IPS DF 6.9 (cell line): ENCODE measurements at regions not wholly inside any gene's neighbourhood (a gene's known extent, or its start where the extent isn't known, plus 50 kb on each side); places are given as distances from the start of the nearest gene placed in this dataset.
"Not testable (repeated sequence)": the region's sequence is repeated elsewhere in the genome, so short reads cannot be mapped to it uniquely, and the experiment has no call there.

Experiments
- DNase-seq: peaks from one replicate; pipeline ENCODE4 v3.0.0-alpha.2; 2013; ENCODE audit warnings: low read depth, low spot score
- H3K27ac ChIP-seq: one replicate; pipeline ENCODE4 v1.5.1; 2013; ENCODE audit warnings: low read length, control low read depth
- H3K27me3 ChIP-seq: 2 replicates; pipeline ENCODE4 v1.6.1; 2013; ENCODE audit warnings: mild to moderate bottlenecking, low read length; ENCODE audit not compliant: control insufficient read depth, insufficient read depth
- H3K36me3 ChIP-seq: 2 replicates; pipeline ENCODE4 v1.6.1; 2013; ENCODE audit warnings: low read length; ENCODE audit not compliant: control insufficient read depth, insufficient read depth
- H3K4me1 ChIP-seq: 2 replicates; pipeline ENCODE4 v1.6.1; 2013; ENCODE audit warnings: low read length; ENCODE audit not compliant: control insufficient read depth, insufficient read depth
- H3K4me3 ChIP-seq: 2 replicates; pipeline ENCODE4 v1.5.1; 2013; ENCODE audit warnings: mild to moderate bottlenecking, low read length
- H3K9me3 ChIP-seq: 2 replicates; pipeline ENCODE4 v1.6.1; 2013; ENCODE audit warnings: low read length, inconsistent platforms; ENCODE audit not compliant: control insufficient read depth, insufficient read depth
- WGBS: extraction: QIAGEN DNeasy Blood & Tissue Kit; methylation state at CpG from one replicate; pipeline ENCODE4 v1.1.7; 2013; ENCODE audit warnings: mixed read lengths, missing lambda C conversion rate; ENCODE audit not compliant: insufficient read length, insufficient coverage; 5-methylcytosine and 5-hydroxymethylcytosine counted together

DNA sequence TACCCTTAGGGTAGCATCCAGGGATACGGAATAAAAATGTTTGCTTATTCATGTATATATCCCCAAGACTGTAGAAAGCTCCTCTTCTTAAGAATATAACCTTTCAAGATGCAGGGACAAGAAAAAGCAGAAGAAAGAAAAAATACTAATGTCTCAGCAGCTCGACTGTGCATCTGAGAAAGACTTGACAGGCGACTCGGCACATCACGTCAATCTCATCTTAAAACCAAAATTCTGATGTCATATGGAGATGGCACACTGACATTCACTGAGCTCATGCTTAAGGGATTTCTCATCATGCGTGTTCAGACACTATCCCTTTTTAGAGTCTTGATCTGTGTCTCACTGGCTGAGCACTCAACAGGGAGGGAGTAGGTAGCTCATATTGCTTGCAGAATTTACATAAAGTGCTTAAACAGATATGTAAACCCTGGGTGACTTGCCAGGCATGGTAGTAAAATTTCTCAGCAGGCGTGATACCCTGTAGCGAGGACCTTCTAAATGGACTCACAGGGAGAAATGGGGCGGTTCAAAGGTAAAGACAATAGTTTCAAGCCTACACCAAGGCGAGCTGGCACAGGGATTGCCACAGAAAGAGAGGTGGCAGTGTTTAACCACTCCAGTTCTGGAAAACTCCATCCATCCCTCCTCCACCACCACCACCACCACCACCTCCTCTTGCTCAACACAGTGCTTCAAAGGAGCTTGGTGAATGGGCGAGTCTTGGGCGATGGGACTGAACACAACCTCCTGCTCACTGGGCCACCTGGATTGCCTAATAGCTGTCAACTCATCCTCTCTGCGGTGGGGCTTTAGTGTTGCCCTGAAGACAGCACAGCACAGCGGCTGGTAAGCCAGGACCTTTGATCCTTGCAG, 330.5 kb downstream of the TFAP2A start:
- Histone ChIP-seq H3K27ac (no peak overlapping the region), H3K4me3 (no peak overlapping the region), H3K4me1 (no peaks in the 10 kb centered on the region), H3K27me3 (no peaks in the 10 kb centered on the region), H3K9me3 (no peaks in the 10 kb centered on the region; the same call in 1 of the 2 replicates), H3K36me3 (no peaks in the 10 kb centered on the region)
- no peak for DNase-seq
- WGBS: no CpG with 5 or more reads among the region's 14 CpGs

DNA sequence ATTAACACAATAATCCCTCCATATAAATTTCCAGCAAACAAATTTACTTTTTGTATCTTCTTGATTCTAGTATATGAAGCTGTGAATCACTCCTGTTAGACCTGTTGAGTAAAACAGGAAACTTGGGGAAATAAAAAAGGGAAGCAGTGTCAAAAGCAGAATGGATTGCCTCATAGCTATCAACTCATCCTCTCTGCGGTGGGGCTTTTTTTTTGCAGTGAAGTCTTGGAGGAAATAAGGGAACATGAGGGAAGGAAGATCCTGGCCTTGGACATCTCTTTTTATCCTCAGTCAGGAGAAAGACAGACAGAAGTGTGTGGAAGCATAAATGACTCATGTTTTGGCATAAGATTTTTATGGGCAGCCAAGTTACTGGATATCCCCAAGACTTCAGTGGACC, 332.5 kb downstream of the TFAP2A start:
- Histone ChIP-seq H3K4me3 (no peak overlapping the region), H3K27me3 (no peaks in the 10 kb centered on the region), H3K27ac (no peak overlapping the region), H3K4me1 (no peaks in the 10 kb centered on the region), H3K36me3 (no peaks in the 10 kb centered on the region), H3K9me3 (no peaks in the 10 kb centered on the region; the same call in 1 of the 2 replicates)
- DNase-seq: no peak
- no CpG with 5 or more reads among the region's 1 CpG for WGBS

DNA sequence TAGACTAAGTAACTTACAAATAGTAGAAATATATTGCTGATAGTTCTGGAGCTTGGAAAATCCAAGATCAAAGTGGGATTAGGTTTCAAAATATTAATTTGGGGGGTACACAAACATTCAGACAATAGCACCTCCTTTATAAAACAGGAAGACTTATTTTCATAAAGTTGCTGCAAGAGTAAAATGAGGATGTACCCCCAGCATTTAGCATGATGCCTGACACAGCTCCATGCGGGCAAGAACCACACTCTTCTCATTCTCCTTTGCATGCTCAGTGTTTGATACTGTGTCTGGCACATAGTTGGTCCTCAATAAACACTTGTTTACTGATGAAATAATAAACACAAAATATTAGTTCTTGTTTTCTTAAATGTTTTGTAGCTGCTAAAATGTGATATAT, 332.9 kb downstream of the TFAP2A start:
- no peak overlapping the region for H3K27ac ChIP-seq

DNA sequence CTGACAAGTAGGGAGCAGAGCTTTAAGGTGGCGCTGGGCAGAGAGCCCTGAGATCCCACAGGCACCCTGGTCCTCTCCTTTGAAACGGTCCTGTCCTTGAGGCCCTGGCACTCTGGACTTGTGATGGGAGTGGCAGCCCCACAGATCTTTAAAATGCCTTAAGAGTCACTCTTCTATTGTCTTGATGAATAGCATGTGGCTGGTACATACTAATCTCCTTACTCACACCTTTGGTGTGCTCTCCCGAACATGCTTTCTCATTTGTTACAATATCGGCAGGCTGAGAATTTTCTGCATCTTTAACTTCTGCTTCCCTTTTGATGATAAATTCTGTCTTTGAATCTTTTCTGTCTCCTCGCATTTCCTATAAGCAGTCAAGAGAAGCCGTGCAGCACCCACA, 333.8 kb downstream of the TFAP2A start:
- WGBS: no CpG with 5 or more reads among the region's 6 CpGs
- Histone ChIP-seq H3K9me3 (no peaks in the 10 kb centered on the region), H3K4me1 (no peaks in the 10 kb centered on the region), H3K36me3 (no peaks in the 10 kb centered on the region), H3K4me3 (no peak overlapping the region), H3K27me3 (no peaks in the 10 kb centered on the region), H3K27ac (no peak overlapping the region)
- no peak for DNase-seq

More for the DNA sequence above, 332.9 kb downstream of the TFAP2A start:
- Histone ChIP-seq H3K4me3 (no peak overlapping the region), H3K36me3 (no peaks in the 10 kb centered on the region), H3K9me3 (no peaks in the 10 kb centered on the region), H3K4me1 (no peaks in the 10 kb centered on the region), H3K27me3 (no peaks in the 10 kb centered on the region)
- no peak for DNase-seq
- no CpG with 5 or more reads among the region's 1 CpG for WGBS

DNA sequence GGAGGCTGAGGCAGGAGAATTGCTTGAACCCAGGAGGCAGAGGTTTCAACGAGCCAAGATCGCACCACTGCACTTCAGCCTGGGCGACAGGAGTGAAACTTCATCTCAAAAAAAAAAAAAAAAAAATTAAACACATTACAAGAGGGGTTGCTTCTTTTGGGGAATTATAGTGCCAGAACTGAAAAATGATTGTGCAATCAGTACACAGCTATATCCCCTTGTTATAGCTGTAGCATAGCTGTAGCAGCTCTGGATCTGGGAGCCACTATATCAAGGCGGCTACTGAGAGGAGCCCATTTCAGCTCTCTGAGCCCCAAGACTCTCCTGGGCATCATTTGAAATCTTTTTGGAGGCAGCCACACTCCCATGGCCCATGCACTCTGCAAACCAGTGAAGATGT, 334.3 kb downstream of the TFAP2A start:
- H3K36me3 ChIP-seq: no peaks in the 10 kb centered on the region
- no peak overlapping the region for H3K4me3 ChIP-seq
- WGBS: no CpG with 5 or more reads among the region's 4 CpGs
- DNase-seq: no peak
- no peaks in the 10 kb centered on the region for H3K27me3 ChIP-seq
- H3K9me3 ChIP-seq: no peaks in the 10 kb centered on the region
- no peaks in the 10 kb centered on the region for H3K4me1 ChIP-seq
- H3K27ac ChIP-seq: no peak overlapping the region

DNA sequence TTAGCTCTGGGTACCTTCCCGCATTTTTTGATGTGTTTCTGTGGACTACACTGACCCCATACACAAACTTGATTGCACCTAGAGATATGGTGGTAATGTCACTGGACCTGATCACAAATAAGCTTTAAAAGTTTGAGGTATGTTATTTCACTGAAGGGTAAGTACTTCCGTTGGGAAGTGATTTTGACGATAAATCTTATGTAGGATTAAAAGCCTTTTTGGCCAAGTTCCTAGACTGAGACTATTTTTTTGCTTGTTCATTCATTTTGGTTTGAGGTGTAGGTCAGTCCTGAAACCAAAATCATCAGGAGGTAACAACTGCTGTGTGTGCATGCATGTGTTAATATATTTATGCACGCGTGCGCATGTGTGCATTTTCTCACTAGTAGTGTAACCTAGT, 336.3 kb downstream of the TFAP2A start:
- WGBS: no CpG with 5 or more reads among the region's 6 CpGs
- no peak for DNase-seq
- no peaks in the 10 kb centered on the region for H3K4me1 ChIP-seq
- H3K4me3 ChIP-seq: no peak overlapping the region
- H3K27me3 ChIP-seq: no peaks in the 10 kb centered on the region
- no peaks in the 10 kb centered on the region for H3K9me3 ChIP-seq
- H3K36me3 ChIP-seq: no peaks in the 10 kb centered on the region
- no peak overlapping the region for H3K27ac ChIP-seq

DNA sequence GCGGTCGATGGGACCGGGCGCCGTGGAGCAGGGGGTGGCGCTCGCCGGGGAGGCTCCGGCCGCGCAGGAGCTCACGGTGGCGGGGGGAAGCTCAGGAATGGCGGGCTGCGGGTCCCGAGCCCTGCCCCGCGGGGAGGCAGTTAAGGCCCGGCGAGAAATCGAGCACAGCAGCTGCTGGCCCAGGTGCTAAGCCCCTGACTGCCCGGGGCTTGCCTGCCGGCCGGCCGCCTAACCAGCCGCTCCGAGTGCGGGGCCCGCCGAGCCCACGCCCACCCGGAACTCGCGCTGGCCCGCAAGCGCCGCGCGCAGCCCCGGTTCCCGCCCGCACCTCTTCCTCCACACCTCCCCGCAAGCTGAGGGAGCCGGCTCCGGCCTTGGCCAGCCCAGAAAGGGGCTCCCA, 340.1 kb downstream of the TFAP2A start:
- H3K27ac ChIP-seq, H3K27me3 ChIP-seq, H3K36me3 ChIP-seq, H3K9me3 ChIP-seq, DNase-seq, H3K4me1 ChIP-seq, H3K4me3 ChIP-seq: not testable (repeated sequence)
- no CpG with 5 or more reads among the region's 45 CpGs for whole genome bisulfite sequencing

DNA sequence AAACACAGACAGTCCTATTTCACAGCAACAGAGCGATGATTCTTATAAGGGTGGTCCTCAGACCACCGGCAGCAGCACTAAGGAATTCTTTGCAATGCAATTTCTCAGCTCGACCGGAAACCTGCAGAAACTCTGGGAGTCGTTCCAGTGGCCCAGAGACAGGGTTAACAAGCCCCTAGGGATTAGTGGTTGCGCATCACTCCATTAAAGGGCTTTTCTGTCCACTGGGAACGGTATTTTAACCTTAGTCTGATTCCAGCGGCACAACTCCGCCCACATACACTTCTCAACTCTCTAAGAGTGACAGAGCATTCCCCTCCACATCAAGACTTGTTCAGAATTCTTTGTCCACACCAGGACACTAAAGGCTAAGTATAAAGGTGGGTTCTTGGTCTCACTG, 341.5 kb downstream of the TFAP2A start:
- Histone ChIP-seq H3K27ac (no peak overlapping the region), H3K27me3 (no peaks in the 10 kb centered on the region), H3K4me3 (no peak overlapping the region), H3K4me1 (no peaks in the 10 kb centered on the region; the same call in 1 of the 2 replicates), H3K9me3 (no peaks in the 10 kb centered on the region), H3K36me3 (no peaks in the 10 kb centered on the region)
- WGBS: no CpG with 5 or more reads among the region's 9 CpGs
- DNase-seq: no peak

DNA sequence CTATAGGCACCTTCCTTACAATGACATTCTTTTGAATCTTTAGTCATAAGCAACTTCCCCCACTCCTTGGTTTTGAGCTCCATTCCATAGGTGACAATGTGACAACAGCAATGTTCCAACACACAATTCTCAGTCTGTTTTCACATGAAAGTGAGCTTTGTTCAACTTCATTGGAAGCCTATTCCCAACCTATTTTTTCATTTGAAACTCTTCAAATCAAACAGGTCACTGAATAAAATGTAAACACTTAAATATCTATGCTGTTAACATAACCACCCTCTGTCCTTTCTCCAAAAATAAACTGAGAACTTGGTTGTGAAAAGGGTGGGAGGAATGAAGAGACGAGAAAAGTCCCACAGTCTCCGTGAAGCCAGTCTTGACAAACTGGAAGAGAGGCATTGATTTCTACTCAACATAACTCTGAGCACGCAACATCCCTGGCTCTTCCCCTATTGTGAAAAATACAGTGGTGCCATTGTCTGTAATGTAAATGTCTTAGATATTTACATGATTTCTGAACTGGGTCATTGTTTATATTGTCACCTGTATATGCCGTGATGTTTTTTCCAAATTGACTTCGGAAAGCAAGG, 343.1 kb downstream of the TFAP2A start:
- Histone ChIP-seq H3K27me3 (no peaks in the 10 kb centered on the region), H3K4me1 (no peaks in the 10 kb centered on the region; the same call in 1 of the 2 replicates), H3K27ac (no peak overlapping the region), H3K4me3 (no peak overlapping the region), H3K36me3 (no peaks in the 10 kb centered on the region), H3K9me3 (no peaks in the 10 kb centered on the region)
- no peak for DNase-seq
- WGBS: no CpG with 5 or more reads among the region's 5 CpGs

DNA sequence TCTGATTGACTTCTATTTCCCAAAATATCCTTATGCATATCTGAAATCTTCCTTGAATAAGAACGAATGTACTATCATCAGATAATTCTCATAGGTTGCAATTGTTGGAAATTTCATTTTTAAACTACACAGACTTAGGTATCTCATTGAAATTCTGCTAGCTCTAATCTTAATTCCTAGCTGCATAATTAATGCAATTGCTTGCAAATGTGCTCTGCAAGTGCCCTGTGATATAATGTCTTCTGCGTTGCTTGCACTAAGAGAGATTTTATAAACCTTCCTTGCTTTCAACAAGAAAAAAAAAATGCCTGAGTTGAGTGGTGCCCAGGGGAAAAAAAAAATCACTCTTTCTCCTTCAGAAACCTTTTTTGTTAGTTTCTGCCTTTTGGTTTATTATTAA, 354.9 kb downstream of the TFAP2A start:
- DNase-seq: no peak
- Histone ChIP-seq H3K36me3 (no peaks in the 10 kb centered on the region), H3K27me3 (no peaks in the 10 kb centered on the region), H3K4me3 (no peak overlapping the region), H3K9me3 (no peaks in the 10 kb centered on the region), H3K4me1 (no peaks in the 10 kb centered on the region), H3K27ac (no peak overlapping the region)
- no CpG with 5 or more reads among the region's 2 CpGs for WGBS

DNA sequence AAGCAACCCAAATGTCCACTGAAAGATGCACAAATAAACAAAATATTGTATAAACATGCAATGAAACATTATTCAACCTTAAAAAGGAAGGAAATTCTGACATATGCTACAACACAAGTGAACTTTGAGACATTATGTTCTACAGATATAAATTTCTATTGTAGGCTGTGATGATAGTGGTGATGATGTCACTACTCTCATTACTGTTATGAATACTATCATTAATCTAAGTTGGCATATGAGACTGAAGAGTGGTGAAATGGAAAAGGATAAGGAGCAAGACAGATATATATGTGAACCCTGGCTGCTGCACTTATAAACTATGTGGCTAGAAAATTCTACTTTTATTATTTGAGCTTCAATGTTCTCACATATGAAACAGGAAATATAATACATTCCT, 360.2 kb downstream of the TFAP2A start:
- Histone ChIP-seq H3K27me3 (no peaks in the 10 kb centered on the region), H3K4me3 (no peak overlapping the region), H3K4me1 (no peaks in the 10 kb centered on the region), H3K36me3 (no peaks in the 10 kb centered on the region), H3K9me3 (no peaks in the 10 kb centered on the region), H3K27ac (no peak overlapping the region)
- no peak for DNase-seq
